Mucosa of rectum (tissue), 2 donors: ENCODE measurements at regions not wholly inside any gene's neighbourhood (a gene's known extent, or its start where the extent isn't known, plus 50 kb on each side); places are given as distances from the start of the nearest gene placed in this dataset.

Experiments used
- H3K27ac ChIP-seq, 2 donors: one replicate each; pipeline ENCODE4 v1.7.0; 2013; ENCODE audit warnings: inconsistent platforms in 2 of 2, low read depth in 2 of 2, low read length in 2 of 2
- H3K27me3 ChIP-seq, 2 donors: one replicate each; pipeline ENCODE4 v1.7.0; 2013; ENCODE audit warnings: low read length in 2 of 2; ENCODE audit not compliant: control insufficient read depth in 2 of 2, insufficient read depth in 2 of 2
- H3K36me3 ChIP-seq, 2 donors: one replicate each; pipeline ENCODE4 v1.7.0; 2013; ENCODE audit warnings: low read length in 2 of 2; ENCODE audit not compliant: control insufficient read depth in 2 of 2, insufficient read depth in 2 of 2
- H3K4me1 ChIP-seq, 2 donors: one replicate each; pipeline ENCODE4 v1.7.0; 2013; ENCODE audit warnings: low read length in 2 of 2, mild to moderate bottlenecking in 1 of 2; ENCODE audit not compliant: control insufficient read depth in 2 of 2, insufficient read depth in 2 of 2
- H3K4me3 ChIP-seq, 2 donors: one replicate each; pipeline ENCODE4 v1.7.0; 2013; ENCODE audit warnings: low read length in 2 of 2
- H3K9ac ChIP-seq, 2 donors: one replicate each; pipeline ENCODE4 v1.7.0; 2013; ENCODE audit warnings: low read length in 2 of 2, low read depth in 1 of 2, mild to moderate bottlenecking in 1 of 2
- H3K9me3 ChIP-seq, 2 donors: one replicate each; pipeline ENCODE4 v1.7.0; 2013; ENCODE audit warnings: low read length in 2 of 2; ENCODE audit not compliant: control insufficient read depth in 2 of 2
- donor health status: healthy.
- donor health status: Normal muscosa, but diverticular disease.

DNA sequence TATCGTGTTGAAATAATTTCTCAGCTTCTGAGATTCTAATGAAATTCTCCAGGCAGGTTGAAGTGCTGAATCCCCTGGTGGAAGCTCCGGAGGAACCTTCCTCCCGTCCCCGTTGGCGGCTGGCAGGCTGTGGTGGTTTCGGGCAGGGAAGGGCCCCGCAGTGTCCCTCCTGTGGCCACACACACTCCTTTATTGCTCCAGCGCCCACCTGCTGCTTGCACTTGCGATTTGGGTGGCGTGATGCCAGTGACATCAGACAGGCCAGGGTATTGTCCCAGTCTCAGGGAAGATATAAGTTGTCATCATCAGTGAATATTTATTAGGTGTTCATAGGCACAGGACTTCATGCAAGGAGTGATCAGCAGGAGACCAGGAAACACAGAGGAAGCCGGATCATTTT is 530.4 kb downstream of the QKI start:
- H3K4me1 ChIP-seq, result no peaks in the 10 kb centered on the region
- H3K4me3 ChIP-seq, result no peak overlapping the region
- H3K27me3 ChIP-seq, result no peaks in the 10 kb centered on the region
- no peaks in the 10 kb centered on the region for H3K36me3 ChIP-seq
- no peak overlapping the region for H3K9ac ChIP-seq
- H3K9me3 ChIP-seq, result no peaks in the 10 kb centered on the region
- H3K27ac ChIP-seq, result no peak overlapping the region

- H3K4me3 ChIP-seq, result no peak overlapping the region
- H3K27ac ChIP-seq, result no peak overlapping the region
- H3K9ac ChIP-seq, result no peak overlapping the region
- H3K9me3 ChIP-seq, result no peaks in the 10 kb centered on the region
- H3K27me3 ChIP-seq, result no peaks in the 10 kb centered on the region
- H3K36me3 ChIP-seq, result no peaks in the 10 kb centered on the region
- no peaks in the 10 kb centered on the region for H3K4me1 ChIP-seq
Observed at GRCh38 chr6:163943607-163944385, 529.3 kb downstream of the QKI start.

GRCh38 chr6:163942790-163943189 is 528.3 kb downstream of the QKI start:
- no peaks in the 10 kb centered on the region for H3K9me3 ChIP-seq
- no peaks in the 10 kb centered on the region for H3K4me1 ChIP-seq
- H3K9ac ChIP-seq, result no peak overlapping the region
- no peak overlapping the region for H3K27ac ChIP-seq
- no peaks in the 10 kb centered on the region for H3K27me3 ChIP-seq
- no peaks in the 10 kb centered on the region for H3K36me3 ChIP-seq
- no peak overlapping the region for H3K4me3 ChIP-seq

- Histone ChIP-seq H3K4me3 (no peak overlapping the region), H3K9me3 (no peaks in the 10 kb centered on the region), H3K9ac (no peak overlapping the region), H3K27ac (no peak overlapping the region), H3K4me1 (no peaks in the 10 kb centered on the region), H3K27me3 (no peaks in the 10 kb centered on the region), H3K36me3 (no peaks in the 10 kb centered on the region)
Observed at GRCh38 chr6:163941624-163941976, 527.1 kb downstream of the QKI start.

- H3K27me3 ChIP-seq, result no peaks in the 10 kb centered on the region
- H3K27ac ChIP-seq, result no peak overlapping the region
- H3K9ac ChIP-seq, result no peak overlapping the region
- no peaks in the 10 kb centered on the region for H3K4me1 ChIP-seq
- no peaks in the 10 kb centered on the region for H3K9me3 ChIP-seq
- H3K4me3 ChIP-seq, result no peak overlapping the region
- no peaks in the 10 kb centered on the region for H3K36me3 ChIP-seq
Observed at GRCh38 chr6:163940705-163941623, 526.4 kb downstream of the QKI start.

GRCh38 chr6:163937071-163937470 is 522.6 kb downstream of the QKI start:
- H3K9ac ChIP-seq, result no peak overlapping the region
- H3K36me3 ChIP-seq, result no peaks in the 10 kb centered on the region
- no peak overlapping the region for H3K4me3 ChIP-seq
- H3K27ac ChIP-seq, result no peak overlapping the region
- no peaks in the 10 kb centered on the region for H3K9me3 ChIP-seq
- H3K4me1 ChIP-seq, result no peaks in the 10 kb centered on the region
- H3K27me3 ChIP-seq, result no peaks in the 10 kb centered on the region

DNA sequence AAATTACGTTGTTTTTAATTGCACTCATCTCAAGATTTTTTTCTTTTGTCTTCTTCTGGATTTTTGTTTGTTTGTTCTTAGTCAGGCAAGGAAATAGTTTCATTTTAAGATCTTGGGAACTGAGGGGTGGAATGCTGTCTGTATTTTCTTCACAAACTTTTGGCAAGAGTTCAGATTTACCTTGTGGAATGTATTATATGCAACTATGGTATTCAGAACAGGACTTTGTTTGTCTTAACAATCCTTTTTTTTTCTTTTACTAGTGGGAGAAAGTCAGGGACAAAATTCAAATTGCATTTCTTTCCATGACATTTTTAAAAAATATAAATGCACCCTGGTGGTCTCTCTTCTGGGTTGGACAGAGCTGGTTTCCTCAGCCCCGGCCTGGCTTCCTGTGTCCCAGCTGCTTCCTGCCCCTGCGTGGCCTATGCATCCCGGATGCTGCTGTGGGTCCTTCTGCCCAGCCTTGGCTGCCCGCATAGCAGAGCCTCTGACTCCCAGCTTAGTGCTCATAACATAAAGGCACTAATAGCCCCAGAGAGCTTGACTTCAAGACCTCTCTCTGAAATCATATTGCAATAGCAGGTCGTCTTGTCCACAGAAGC is 520.7 kb downstream of the QKI start:
- Histone ChIP-seq H3K4me3 (no peak overlapping the region), H3K9ac (no peak overlapping the region), H3K27ac (no peak overlapping the region), H3K27me3 (no peaks in the 10 kb centered on the region), H3K4me1 (no peaks in the 10 kb centered on the region), H3K36me3 (no peaks in the 10 kb centered on the region), H3K9me3 (no peaks in the 10 kb centered on the region)

DNA sequence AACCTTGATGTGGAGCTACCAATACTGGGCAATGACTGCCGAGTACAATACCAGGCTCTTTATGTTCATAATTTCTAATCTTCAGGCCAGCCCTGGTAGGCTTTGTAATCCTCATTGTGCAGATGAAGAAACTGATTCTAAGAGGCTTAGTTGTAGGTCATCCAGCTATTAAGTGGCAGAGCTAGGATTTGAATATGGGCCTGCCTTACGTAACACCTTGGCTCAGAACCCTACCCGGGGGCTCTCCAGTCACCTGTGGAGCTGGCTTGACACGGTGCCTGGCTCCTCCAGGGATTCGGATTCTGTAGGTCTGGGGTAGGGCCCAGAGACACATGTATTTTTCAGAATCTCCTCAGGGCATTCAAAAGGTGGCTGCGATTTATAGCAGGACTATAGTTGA is 515.5 kb downstream of the QKI start:
- H3K27ac ChIP-seq, result no peak overlapping the region
- H3K4me1 ChIP-seq, result no peaks in the 10 kb centered on the region

DNA sequence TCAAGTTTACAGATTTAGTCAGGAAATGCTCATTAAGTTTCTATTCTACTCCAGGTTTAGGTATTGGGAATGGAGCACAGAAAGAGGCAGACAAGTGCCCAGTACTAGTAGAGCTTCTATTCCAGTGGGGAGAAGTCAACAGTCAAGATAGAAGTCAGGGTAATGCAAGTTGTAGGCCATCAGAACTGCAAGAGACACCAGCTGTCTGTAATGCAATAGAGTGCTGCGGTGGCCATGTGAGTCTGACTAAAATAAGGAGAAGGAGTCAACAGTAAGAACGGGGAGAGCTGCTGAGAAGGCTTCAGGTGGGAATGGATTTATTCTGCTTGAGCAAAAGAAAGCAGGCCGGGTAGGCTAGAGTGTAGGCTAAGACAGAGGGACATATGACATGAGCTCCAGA is 515.0 kb downstream of the QKI start:
- no peaks in the 10 kb centered on the region for H3K36me3 ChIP-seq
- no peaks in the 10 kb centered on the region for H3K4me1 ChIP-seq
- H3K27me3 ChIP-seq, result no peaks in the 10 kb centered on the region
- no peak overlapping the region for H3K9ac ChIP-seq
- no peaks in the 10 kb centered on the region for H3K9me3 ChIP-seq
- H3K4me3 ChIP-seq, result no peak overlapping the region
- no peak overlapping the region for H3K27ac ChIP-seq

More for the DNA sequence above, 515.5 kb downstream of the QKI start:
- Histone ChIP-seq H3K27me3 (no peaks in the 10 kb centered on the region), H3K9ac (no peak overlapping the region), H3K36me3 (no peaks in the 10 kb centered on the region), H3K4me3 (no peak overlapping the region), H3K9me3 (no peaks in the 10 kb centered on the region)

GRCh38 chr6:163926642-163927041 is 512.1 kb downstream of the QKI start:
- Histone ChIP-seq H3K27me3 (no peaks in the 10 kb centered on the region), H3K4me3 (no peak overlapping the region), H3K9ac (no peak overlapping the region), H3K27ac (no peak overlapping the region), H3K9me3 (no peaks in the 10 kb centered on the region), H3K4me1 (no peaks in the 10 kb centered on the region), H3K36me3 (no peaks in the 10 kb centered on the region)
